Natural killer cell (primary cell): ENCODE measurements at regions not wholly inside any gene's neighbourhood (a gene's known extent, or its start where the extent isn't known, plus 50 kb on each side); places are given as distances from the start of the nearest gene placed in this dataset.

ENCODE experiments used
- ATAC-seq, 3 donors: fragments of 150-1000 bp in 2 of 3; fragments of 200-7000 bp in 1 of 3; cut with Tn5 transposase; 1 replicate in 1 of 3; 2 replicates in 2 of 3; pipeline ENCODE4 v1.10.0; 2021; ENCODE audit warnings: mild to moderate bottlenecking in 2 of 3, moderate library complexity in 2 of 3
- DNase-seq, 2 donors: peaks; one replicate each; pipeline versions ENCODE4 v3.0.0 to v3.0.0-alpha.2; 2013 to 2021; ENCODE audit warnings: mixed read lengths in 1 of 2
- H3K27ac ChIP-seq: one replicate; pipeline ENCODE4 v1.5.1; 2013; ENCODE audit warnings: mild to moderate bottlenecking, low read length
- H3K27me3 ChIP-seq: one replicate; pipeline ENCODE4 v1.6.1; 2013; ENCODE audit warnings: low read length; ENCODE audit not compliant: control insufficient read depth, insufficient read depth
- H3K36me3 ChIP-seq: one replicate; pipeline ENCODE4 v1.6.1; 2013; ENCODE audit warnings: low read length; ENCODE audit not compliant: control insufficient read depth, insufficient read depth
- H3K4me1 ChIP-seq: one replicate; pipeline ENCODE4 v1.6.1; 2013; ENCODE audit warnings: low read length; ENCODE audit not compliant: control insufficient read depth, insufficient read depth
- H3K4me3 ChIP-seq: one replicate; pipeline ENCODE4 v1.5.1; 2013; ENCODE audit warnings: low read length
- H3K9me3 ChIP-seq: one replicate; pipeline ENCODE4 v1.6.1; 2013; ENCODE audit warnings: low read length; ENCODE audit not compliant: control insufficient read depth, insufficient read depth
- H3K27ac Mint-ChIP-seq, 2 donors: one replicate each; pipeline ENCODE4 v1.8.0; 2022; ENCODE audit warnings: mild to moderate bottlenecking in 2 of 2, mixed read lengths in 2 of 2, moderate library complexity in 1 of 2
- H3K27me3 Mint-ChIP-seq, 2 donors: one replicate each; pipeline ENCODE4 v1.8.0; 2022; ENCODE audit warnings: low read depth in 2 of 2, mixed read lengths in 2 of 2
- H3K36me3 Mint-ChIP-seq: one replicate; pipeline ENCODE4 v1.8.0; 2022; ENCODE audit warnings: mixed read lengths
- H3K4me1 Mint-ChIP-seq, 2 donors: one replicate each; pipeline ENCODE4 v1.8.0; 2022; ENCODE audit warnings: mixed read lengths in 2 of 2
- H3K4me3 Mint-ChIP-seq: one replicate; pipeline ENCODE4 v1.8.0; 2022; ENCODE audit warnings: mild to moderate bottlenecking, moderate library complexity, mixed read lengths
- H3K9me3 Mint-ChIP-seq, 2 donors: one replicate each; pipeline ENCODE4 v1.8.0; 2022; ENCODE audit warnings: mixed read lengths in 2 of 2
- WGBS: methylation state at CpG from one replicate; pipeline ENCODE4 v1.1.7; 2013; ENCODE audit warnings: missing lambda C conversion rate; ENCODE audit not compliant: insufficient coverage; 5-methylcytosine and 5-hydroxymethylcytosine counted together
- intact Hi-C: fragments of 100-400 bp; cut with micrococcal nuclease; formaldehyde crosslinking; loops from one replicate; pipeline ENCODE4 v1.14.2; 2022
- TF ChIP-seq, protein P1 (sequence below): fragments of 200-600 bp; IDR thresholded peaks from one replicate; pipeline ENCODE4 v1.8.0; 2022; ENCODE audit warnings: antibody characterized with exemption

DNA sequence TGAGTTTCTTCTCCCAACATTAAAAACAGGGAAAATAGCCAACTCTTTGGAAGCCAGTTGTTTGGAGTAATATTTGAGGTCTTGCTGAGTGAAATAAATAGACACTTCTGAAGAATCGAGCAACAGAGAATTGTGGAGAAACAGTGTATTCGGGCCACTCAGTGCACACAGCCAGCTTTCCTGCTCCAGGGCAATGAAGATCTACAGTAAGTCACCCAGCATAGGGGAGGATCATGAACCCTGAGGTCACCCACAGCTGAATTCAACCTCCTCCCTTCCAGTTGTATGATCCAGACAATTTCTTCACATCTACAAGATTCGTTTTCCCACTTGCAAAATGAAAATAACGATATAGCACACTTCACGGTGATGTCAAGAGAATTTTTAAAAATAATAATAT lies 161.7 kb upstream of the BCL6 start:
- no peak overlapping the region for H3K4me3 Mint-ChIP-seq
- no peak overlapping the region for H3K4me3 ChIP-seq
- intact Hi-C loops: no loop called here
- peaks cover 14 to 18% of the 10 kb centered on the region in 2 donors for H3K4me1 Mint-ChIP-seq
- ATAC-seq: no peak
- WGBS: 94% methylated on average over 2 of the region's 5 CpGs
- no peak for DNase-seq
- no peak overlapping the region for H3K27ac ChIP-seq
- no peaks in the 10 kb centered on the region for H3K9me3 Mint-ChIP-seq
- H3K9me3 ChIP-seq: no peaks in the 10 kb centered on the region
- TF ChIP-seq, protein P1, sequence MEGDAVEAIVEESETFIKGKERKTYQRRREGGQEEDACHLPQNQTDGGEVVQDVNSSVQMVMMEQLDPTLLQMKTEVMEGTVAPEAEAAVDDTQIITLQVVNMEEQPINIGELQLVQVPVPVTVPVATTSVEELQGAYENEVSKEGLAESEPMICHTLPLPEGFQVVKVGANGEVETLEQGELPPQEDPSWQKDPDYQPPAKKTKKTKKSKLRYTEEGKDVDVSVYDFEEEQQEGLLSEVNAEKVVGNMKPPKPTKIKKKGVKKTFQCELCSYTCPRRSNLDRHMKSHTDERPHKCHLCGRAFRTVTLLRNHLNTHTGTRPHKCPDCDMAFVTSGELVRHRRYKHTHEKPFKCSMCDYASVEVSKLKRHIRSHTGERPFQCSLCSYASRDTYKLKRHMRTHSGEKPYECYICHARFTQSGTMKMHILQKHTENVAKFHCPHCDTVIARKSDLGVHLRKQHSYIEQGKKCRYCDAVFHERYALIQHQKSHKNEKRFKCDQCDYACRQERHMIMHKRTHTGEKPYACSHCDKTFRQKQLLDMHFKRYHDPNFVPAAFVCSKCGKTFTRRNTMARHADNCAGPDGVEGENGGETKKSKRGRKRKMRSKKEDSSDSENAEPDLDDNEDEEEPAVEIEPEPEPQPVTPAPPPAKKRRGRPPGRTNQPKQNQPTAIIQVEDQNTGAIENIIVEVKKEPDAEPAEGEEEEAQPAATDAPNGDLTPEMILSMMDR: no peak
- no peaks in the 10 kb centered on the region for H3K36me3 ChIP-seq
- H3K27me3 Mint-ChIP-seq: no peaks in the 10 kb centered on the region
- no peak overlapping the region for H3K27ac Mint-ChIP-seq
- H3K27me3 ChIP-seq: no peaks in the 10 kb centered on the region
- peaks cover 5% of the 10 kb centered on the region for H3K4me1 ChIP-seq
- no peaks in the 10 kb centered on the region for H3K36me3 Mint-ChIP-seq

DNA sequence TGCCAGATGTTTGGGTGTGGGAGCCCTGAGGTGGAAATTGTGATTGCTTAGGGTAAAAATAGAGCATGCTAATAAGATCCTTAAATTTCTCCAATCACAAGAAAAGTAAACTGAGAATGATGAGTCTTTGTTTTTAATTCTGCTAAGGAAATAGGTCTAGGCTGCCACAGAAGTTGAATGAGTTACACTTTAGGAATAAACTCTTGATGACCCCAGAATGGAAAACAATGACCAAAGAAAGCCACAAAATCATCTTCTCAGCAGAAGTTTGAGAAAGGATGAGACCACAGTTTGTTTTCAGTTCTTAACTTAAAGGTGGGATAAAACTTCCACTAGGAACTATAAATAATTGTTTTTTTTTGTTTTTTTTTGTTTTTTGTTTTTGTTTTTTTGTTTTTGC lies 164.6 kb upstream of the BCL6 start:
- Mint-ChIP-seq H3K27ac (no peak overlapping the region), H3K9me3 (no peaks in the 10 kb centered on the region), H3K36me3 (no peaks in the 10 kb centered on the region), H3K27me3 (no peaks in the 10 kb centered on the region), H3K4me1 (peaks cover 9 to 11% of the 10 kb centered on the region in 2 donors), H3K4me3 (no peak overlapping the region)
- H3K4me3 ChIP-seq: no peak overlapping the region
- ATAC-seq (no peak), DNase-seq (no peak)
- H3K36me3 ChIP-seq: no peaks in the 10 kb centered on the region
- no peak overlapping the region for H3K27ac ChIP-seq
- TF ChIP-seq, protein P1: no peak
- no peaks in the 10 kb centered on the region for H3K9me3 ChIP-seq
- no peaks in the 10 kb centered on the region for H3K27me3 ChIP-seq
- H3K4me1 ChIP-seq: no peaks in the 10 kb centered on the region
- intact Hi-C loops: no loop called here

DNA sequence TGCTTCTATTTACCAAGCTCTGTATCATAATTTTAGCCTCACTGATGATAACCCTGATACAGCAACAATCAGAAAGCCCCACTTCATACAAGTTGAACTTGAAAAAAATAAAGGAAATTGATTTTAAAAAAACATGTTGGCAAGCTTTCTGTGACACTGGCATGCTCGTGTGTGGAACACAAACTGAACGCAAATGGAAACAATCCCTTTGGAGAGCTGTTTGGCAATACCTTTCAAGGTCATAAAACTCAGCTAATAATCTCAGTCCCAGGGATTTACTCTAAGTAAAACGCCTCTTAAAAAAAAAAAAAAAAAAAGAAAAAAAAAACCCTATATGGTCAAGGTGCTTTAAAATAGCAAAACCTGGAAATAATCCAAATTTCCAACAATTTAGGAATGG lies 166.7 kb upstream of the BCL6 start:
- peaks cover 1% of the 10 kb centered on the region for H3K4me1 ChIP-seq
- no peaks in the 10 kb centered on the region for H3K27me3 ChIP-seq
- H3K27me3 Mint-ChIP-seq: no peaks in the 10 kb centered on the region
- intact Hi-C loops: no loop called here
- H3K36me3 Mint-ChIP-seq: no peaks in the 10 kb centered on the region
- DNase-seq: no peak
- no peaks in the 10 kb centered on the region for H3K9me3 ChIP-seq
- H3K4me1 Mint-ChIP-seq: peaks cover 11 to 14% of the 10 kb centered on the region in 2 donors
- no peak overlapping the region for H3K27ac ChIP-seq
- H3K36me3 ChIP-seq: no peaks in the 10 kb centered on the region
- WGBS: 94% methylated on average over 2 of the region's 3 CpGs
- H3K4me3 ChIP-seq: no peak overlapping the region
- ATAC-seq: no peak
- TF ChIP-seq, protein P1: no peak
- no peak overlapping the region for H3K4me3 Mint-ChIP-seq
- no peaks in the 10 kb centered on the region for H3K9me3 Mint-ChIP-seq
- no peak overlapping the region for H3K27ac Mint-ChIP-seq

DNA sequence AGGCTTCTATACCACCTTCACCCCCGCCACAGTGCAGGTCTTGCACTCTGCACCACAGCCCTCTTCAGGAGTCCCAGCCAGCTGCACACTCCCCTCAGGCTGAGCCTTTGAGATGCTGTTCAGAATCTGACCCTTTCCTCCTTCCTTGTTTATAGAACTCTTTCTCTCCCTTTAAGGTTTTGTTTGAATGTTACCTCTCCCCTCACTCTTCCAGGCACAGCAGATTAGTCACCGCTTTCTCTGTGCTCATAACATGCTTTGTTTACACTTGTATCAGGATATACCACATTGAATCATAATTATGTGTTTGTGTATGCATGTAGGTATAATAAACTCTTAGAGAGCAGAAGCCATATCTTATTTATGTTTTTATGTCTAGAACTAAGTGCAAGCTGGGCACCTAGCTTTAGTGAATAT lies 168.4 kb upstream of the BCL6 start:
- 89% methylated on average over 2 of the region's 2 CpGs for WGBS
- H3K27me3 ChIP-seq: no peaks in the 10 kb centered on the region
- H3K27ac Mint-ChIP-seq: no peak overlapping the region
- H3K4me1 Mint-ChIP-seq: peaks cover 17 to 20% of the 10 kb centered on the region in 2 donors
- no peak overlapping the region for H3K4me3 Mint-ChIP-seq
- H3K9me3 ChIP-seq: no peaks in the 10 kb centered on the region
- ATAC-seq (peak in 1 of 3 donors; percentile 12), DNase-seq (no peak)
- intact Hi-C loops: no loop called here
- TF ChIP-seq, protein P1: no peak
- no peak overlapping the region for H3K27ac ChIP-seq
- no peaks in the 10 kb centered on the region for H3K9me3 Mint-ChIP-seq
- H3K27me3 Mint-ChIP-seq: no peaks in the 10 kb centered on the region
- no peaks in the 10 kb centered on the region for H3K36me3 Mint-ChIP-seq
- peaks cover 11% of the 10 kb centered on the region for H3K4me1 ChIP-seq
- no peak overlapping the region for H3K4me3 ChIP-seq
- no peaks in the 10 kb centered on the region for H3K36me3 ChIP-seq
